GM23338 (cell line): ENCODE measurements at regions not wholly inside any gene's neighbourhood (a gene's known extent, or its start where the extent isn't known, plus 50 kb on each side); places are given as distances from the start of the nearest gene placed in this dataset.

Source experiments
- CTCF ChIP-seq, 2 experiments: fragments of 200-600 bp in 1 of 2; sonication (generic) in 1 of 2; conservative IDR thresholded peaks; 2 replicates each; pipeline versions ENCODE4 v1.5.1 to v1.6.1; 2016 to 2017; ENCODE audit warnings: antibody characterized with exemption in 2 of 2, low read depth in 2 of 2, mild to moderate bottlenecking in 2 of 2, moderate library complexity in 1 of 2
- EZH2 ChIP-seq: fragments of 200-600 bp; sonication (generic); IDR thresholded peaks from one replicate; pipeline ENCODE4 v1.8.0; 2017; ENCODE audit warnings: antibody characterized with exemption, mild to moderate bottlenecking, low read depth; ENCODE audit not compliant: unreplicated experiment
- EZH2phosphoT487 ChIP-seq: fragments of 200-600 bp; sonication (generic); IDR thresholded peaks from one replicate; pipeline ENCODE4 v1.8.1; 2018; ENCODE audit warnings: antibody characterized with exemption; ENCODE audit not compliant: unreplicated experiment
- ZNF114 ChIP-seq: fragments of 250-450 bp; sonication (Bioruptor Pico); IDR thresholded peaks from 2 replicates; pipeline ENCODE4 v1.5.0; 2020; ENCODE audit warnings: mild to moderate bottlenecking, moderate library complexity
- ZNF331 ChIP-seq: fragments of 250-450 bp; sonication (Bioruptor Pico); IDR thresholded peaks from 2 replicates; pipeline ENCODE4 v1.5.0; 2020; ENCODE audit warnings: low read depth, mild to moderate bottlenecking, moderate library complexity

GRCh38 chr4:55016131-55016530 lies 109.3 kb downstream of the KDR start:
- TF ChIP-seq ZNF331 (no peak), CTCF (conservative IDR thresholded peaks at IDR 0.05; ENCODE audit: low read depth in 2 of 2) (no peak), EZH2 (no peak), EZH2phosphoT487 (no peak), ZNF114 (no peak)
